ENCODE measurements at regions not wholly inside any gene's neighbourhood (a gene's known extent, or its start where the extent isn't known, plus 50 kb on each side); places are given as distances from the start of the nearest gene placed in this dataset.

- TF ChIP-seq EZH2 (IDR thresholded peaks at IDR 0.05) (no peak), POLR2AphosphoS5 (IDR thresholded peaks at IDR 0.05; ENCODE audit: borderline replicate concordance, low read depth, low read length) (no peak)
Measured at GRCh38 chr1:60835649-60836048, 246.7 kb upstream of the NFIA start.

All from SK-N-MC (cell line).